Liver (tissue), 8 donors: ENCODE measurements at regions not wholly inside any gene's neighbourhood (a gene's known extent, or its start where the extent isn't known, plus 50 kb on each side); places are given as distances from the start of the nearest gene placed in this dataset.

Source experiments
- DNase-seq: peaks from one replicate; pipeline ENCODE4 v3.0.0-alpha.2; 2017; ENCODE audit warnings: low spot score
- H3K27ac ChIP-seq, 2 donors: one replicate each; pipeline ENCODE4 v1.7.0; 2013; ENCODE audit warnings: inconsistent platforms in 2 of 2, low read length in 2 of 2, control low read depth in 1 of 2, low read depth in 1 of 2, mild to moderate bottlenecking in 1 of 2
- H3K27me3 ChIP-seq, 4 donors: one replicate each; pipeline versions ENCODE4 v1.6.1 to v1.7.0; 2013; ENCODE audit warnings: low read length in 3 of 4, inconsistent platforms in 1 of 4, mild to moderate bottlenecking in 1 of 4, moderate library complexity in 1 of 4; ENCODE audit not compliant: control insufficient read depth in 4 of 4, insufficient read depth in 4 of 4
- H3K36me3 ChIP-seq, 4 donors: one replicate each; pipeline versions ENCODE4 v1.6.1 to v1.7.0; 2013; ENCODE audit warnings: low read length in 3 of 4, mild to moderate bottlenecking in 3 of 4, low read depth in 1 of 4, moderate library complexity in 1 of 4; ENCODE audit not compliant: control insufficient read depth in 4 of 4, insufficient read depth in 3 of 4
- H3K4me1 ChIP-seq, 4 donors: one replicate each; pipeline versions ENCODE4 v1.6.1 to v1.7.0; 2013; ENCODE audit warnings: low read length in 3 of 4, mild to moderate bottlenecking in 3 of 4, moderate library complexity in 1 of 4; ENCODE audit not compliant: control insufficient read depth in 4 of 4, insufficient read depth in 4 of 4
- H3K4me3 ChIP-seq, 3 donors: one replicate each; pipeline versions ENCODE4 v1.6.1 to v1.7.0; 2013; ENCODE audit warnings: low read length in 3 of 3, control low read depth in 1 of 3, low read depth in 1 of 3, mild to moderate bottlenecking in 1 of 3
- H3K9ac ChIP-seq, 2 donors: one replicate each; pipeline ENCODE4 v1.7.0; 2013; ENCODE audit warnings: low read length in 2 of 2, mild to moderate bottlenecking in 2 of 2, moderate library complexity in 2 of 2, control low read depth in 1 of 2, low read depth in 1 of 2
- H3K9me3 ChIP-seq, 4 donors: one replicate each; pipeline versions ENCODE4 v1.6.1 to v1.7.0; 2013; ENCODE audit warnings: low read length in 3 of 4; ENCODE audit not compliant: control insufficient read depth in 4 of 4
- ATF3 ChIP-seq: IDR thresholded peaks from 2 replicates; pipeline ENCODE4 v1.6.1; 2016; ENCODE audit warnings: antibody characterized with exemption
- CTCF ChIP-seq: fragments of 150-350 bp; IDR thresholded peaks from 2 replicates; pipeline ENCODE4 v1.5.1; 2017; ENCODE audit warnings: improper control_type of control experiment, low read depth, low read length; ENCODE audit not compliant: missing input control
- EGR1 ChIP-seq, 2 donors: IDR thresholded peaks; 2 replicates each; pipeline ENCODE4 v1.6.1; 2016 to 2018; ENCODE audit warnings: antibody characterized with exemption in 2 of 2, low read depth in 2 of 2
- FOXA1 ChIP-seq: IDR thresholded peaks from 2 replicates; pipeline ENCODE4 v1.6.1; 2016; ENCODE audit warnings: antibody characterized with exemption
- FOXA2 ChIP-seq: IDR thresholded peaks from 2 replicates; pipeline ENCODE4 v1.6.1; 2016; ENCODE audit warnings: antibody characterized with exemption
- GABPA ChIP-seq, 2 donors: IDR thresholded peaks in 1 of 2; conservative IDR thresholded peaks in 1 of 2; 2 replicates each; pipeline ENCODE4 v1.6.1; 2016; ENCODE audit warnings: antibody characterized with exemption in 2 of 2, mild to moderate bottlenecking in 1 of 2, moderate library complexity in 1 of 2
- HNF4A ChIP-seq, 2 donors: conservative IDR thresholded peaks; 2 replicates each; pipeline ENCODE4 v1.6.1; 2016; ENCODE audit warnings: antibody characterized with exemption in 2 of 2, mild to moderate bottlenecking in 2 of 2
- HNF4G ChIP-seq: IDR thresholded peaks from 2 replicates; pipeline ENCODE4 v1.6.1; 2016; ENCODE audit warnings: antibody characterized with exemption
- JUND ChIP-seq, 2 donors: IDR thresholded peaks; 2 replicates each; pipeline ENCODE4 v1.6.1; 2016; ENCODE audit warnings: antibody characterized with exemption in 2 of 2
- MAX ChIP-seq: IDR thresholded peaks from 2 replicates; pipeline ENCODE4 v1.6.1; 2016; ENCODE audit warnings: antibody characterized with exemption
- NR2F2 ChIP-seq: IDR thresholded peaks from 2 replicates; pipeline ENCODE4 v1.6.1; 2016; ENCODE audit warnings: antibody characterized with exemption
- RAD21 ChIP-seq, 2 donors: IDR thresholded peaks; 2 replicates each; pipeline ENCODE4 v1.6.1; 2016; ENCODE audit warnings: antibody characterized with exemption in 2 of 2, mild to moderate bottlenecking in 2 of 2
- REST ChIP-seq: IDR thresholded peaks from 2 replicates; pipeline ENCODE4 v1.6.1; 2016; ENCODE audit warnings: antibody characterized with exemption, mild to moderate bottlenecking
- RXRA ChIP-seq, 2 donors: IDR thresholded peaks; 2 replicates each; pipeline ENCODE4 v1.6.1; 2017 to 2018; ENCODE audit warnings: antibody characterized with exemption in 2 of 2, mild to moderate bottlenecking in 1 of 2
- SP1 ChIP-seq: IDR thresholded peaks from 2 replicates; pipeline ENCODE4 v1.6.1; 2018; ENCODE audit warnings: antibody characterized with exemption, mild to moderate bottlenecking
- TAF1 ChIP-seq: conservative IDR thresholded peaks from 2 replicates; pipeline ENCODE4 v1.6.1; 2016; ENCODE audit warnings: antibody characterized with exemption, mild to moderate bottlenecking
- YY1 ChIP-seq: IDR thresholded peaks from 2 replicates; pipeline ENCODE4 v1.6.1; 2016; ENCODE audit warnings: antibody characterized with exemption, mild to moderate bottlenecking
- WGBS: extraction: QIAGEN DNeasy Blood & Tissue Kit; methylation state at CpG from one replicate; pipeline ENCODE4 v1.1.7; 2013; 5-methylcytosine and 5-hydroxymethylcytosine counted together
- donor health status: healthy.
- donor health status: healthy.
- donor health status: healthy.
- donor health status: healthy.
- donor health status: healthy.

- Histone ChIP-seq H3K9me3 (no peaks in the 10 kb centered on the region), H3K4me3 (no peak overlapping the region), H3K4me1 (no peaks in the 10 kb centered on the region), H3K9ac (no peak overlapping the region), H3K27ac (no peak overlapping the region), H3K27me3 (peaks cover 0 to 3% (median 0%) of the 10 kb centered on the region in 4 donors), H3K36me3 (no peaks in the 10 kb centered on the region)
- WGBS: 67% methylated on average over 2 of the region's 2 CpGs
- no peak for DNase-seq
- TF ChIP-seq MAX: no peak
- TF ChIP-seq RAD21 (IDR thresholded peaks at IDR 0.05): no peak
- TF ChIP-seq RXRA (IDR thresholded peaks at IDR 0.05): no peak
- TF ChIP-seq FOXA1: no peak
- no peak for TF ChIP-seq FOXA2
- TF ChIP-seq EGR1 (IDR thresholded peaks at IDR 0.05; ENCODE audit: low read depth in 2 of 2): no peak
- TF ChIP-seq YY1: no peak
- TF ChIP-seq CTCF: no peak
- TF ChIP-seq NR2F2: no peak
- TF ChIP-seq REST: no peak
- TF ChIP-seq SP1: no peak
- no peak for TF ChIP-seq HNF4G
- TF ChIP-seq HNF4A (conservative IDR thresholded peaks at IDR 0.05): no peak
- TF ChIP-seq JUND (IDR thresholded peaks at IDR 0.05): no peak
- no peak for TF ChIP-seq ATF3
Measured at GRCh38 chr5:175343308-175343707, 100.7 kb downstream of the DRD1 start.

GRCh38 chr5:175340180-175340579, 103.8 kb downstream of the DRD1 start:
- H3K4me3 ChIP-seq: no peak overlapping the region
- no peaks in the 10 kb centered on the region for H3K9me3 ChIP-seq
- no peaks in the 10 kb centered on the region for H3K36me3 ChIP-seq
- peaks cover 0 to 3% (median 0%) of the 10 kb centered on the region in 4 donors for H3K27me3 ChIP-seq
- TF ChIP-seq EGR1 (IDR thresholded peaks at IDR 0.05; ENCODE audit: low read depth in 2 of 2): no peak
- TF ChIP-seq RXRA (IDR thresholded peaks at IDR 0.05): no peak
- no peak for TF ChIP-seq YY1
- TF ChIP-seq TAF1: no peak
- TF ChIP-seq CTCF: no peak
- no peak for TF ChIP-seq REST
- no peak for TF ChIP-seq NR2F2
- no peak for TF ChIP-seq MAX
- no peak for TF ChIP-seq GABPA (IDR thresholded peaks at IDR 0.05 in 1 of 2, conservative IDR thresholded peaks at IDR 0.05 in 1 of 2)
- no peak for TF ChIP-seq HNF4G
- no peak for TF ChIP-seq RAD21 (IDR thresholded peaks at IDR 0.05)
- TF ChIP-seq SP1: no peak
- TF ChIP-seq JUND (IDR thresholded peaks at IDR 0.05): no peak
- no peak overlapping the region for H3K9ac ChIP-seq
- WGBS: 69% methylated on average over 2 of the region's 2 CpGs
- no peaks in the 10 kb centered on the region for H3K4me1 ChIP-seq
- H3K27ac ChIP-seq: no peak overlapping the region
- no peak for DNase-seq
